ENCODE measurements at regions not wholly inside any gene's neighbourhood (a gene's known extent, or its start where the extent isn't known, plus 50 kb on each side); places are given as distances from the start of the nearest gene placed in this dataset.

DNA sequence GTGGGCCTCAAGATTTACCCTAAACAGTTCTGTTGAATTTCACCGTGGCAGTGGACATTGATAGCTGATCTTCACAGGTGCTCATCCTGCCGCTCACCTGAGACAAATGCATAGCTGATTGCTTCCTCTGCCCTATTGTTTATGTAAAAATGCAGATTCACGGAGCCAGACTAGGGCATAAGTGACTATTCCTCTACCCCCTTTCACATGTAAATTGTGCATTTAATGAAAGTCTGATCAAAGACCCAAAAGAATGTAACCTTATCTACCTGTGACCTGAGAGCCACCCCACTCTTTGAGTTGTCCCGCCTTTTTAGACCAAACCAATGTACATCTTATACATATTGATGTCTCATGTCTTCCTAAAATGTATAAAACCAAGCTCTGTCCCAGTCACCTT, 312.4 kb upstream of the CDH5 start:
- H3K4me1 Mint-ChIP-seq (ENCODE audit: low read depth): no peaks in the 10 kb centered on the region
- no peak overlapping the region for H3K27ac Mint-ChIP-seq (ENCODE audit: unreplicated experiment)
- H3K9me3 Mint-ChIP-seq (ENCODE audit: low read depth): no peaks in the 10 kb centered on the region
- no peak overlapping the region for H3K4me3 Mint-ChIP-seq (ENCODE audit: unreplicated experiment)
- H3K36me3 Mint-ChIP-seq (ENCODE audit: low read depth): no peaks in the 10 kb centered on the region
- H3K27me3 Mint-ChIP-seq (ENCODE audit: low read depth): no peaks in the 10 kb centered on the region
- TF ChIP-seq, protein P1, sequence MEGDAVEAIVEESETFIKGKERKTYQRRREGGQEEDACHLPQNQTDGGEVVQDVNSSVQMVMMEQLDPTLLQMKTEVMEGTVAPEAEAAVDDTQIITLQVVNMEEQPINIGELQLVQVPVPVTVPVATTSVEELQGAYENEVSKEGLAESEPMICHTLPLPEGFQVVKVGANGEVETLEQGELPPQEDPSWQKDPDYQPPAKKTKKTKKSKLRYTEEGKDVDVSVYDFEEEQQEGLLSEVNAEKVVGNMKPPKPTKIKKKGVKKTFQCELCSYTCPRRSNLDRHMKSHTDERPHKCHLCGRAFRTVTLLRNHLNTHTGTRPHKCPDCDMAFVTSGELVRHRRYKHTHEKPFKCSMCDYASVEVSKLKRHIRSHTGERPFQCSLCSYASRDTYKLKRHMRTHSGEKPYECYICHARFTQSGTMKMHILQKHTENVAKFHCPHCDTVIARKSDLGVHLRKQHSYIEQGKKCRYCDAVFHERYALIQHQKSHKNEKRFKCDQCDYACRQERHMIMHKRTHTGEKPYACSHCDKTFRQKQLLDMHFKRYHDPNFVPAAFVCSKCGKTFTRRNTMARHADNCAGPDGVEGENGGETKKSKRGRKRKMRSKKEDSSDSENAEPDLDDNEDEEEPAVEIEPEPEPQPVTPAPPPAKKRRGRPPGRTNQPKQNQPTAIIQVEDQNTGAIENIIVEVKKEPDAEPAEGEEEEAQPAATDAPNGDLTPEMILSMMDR (IDR thresholded peaks at IDR 0.05): no peak
- DNase-seq (ENCODE audit: low spot score): no peak

DNA sequence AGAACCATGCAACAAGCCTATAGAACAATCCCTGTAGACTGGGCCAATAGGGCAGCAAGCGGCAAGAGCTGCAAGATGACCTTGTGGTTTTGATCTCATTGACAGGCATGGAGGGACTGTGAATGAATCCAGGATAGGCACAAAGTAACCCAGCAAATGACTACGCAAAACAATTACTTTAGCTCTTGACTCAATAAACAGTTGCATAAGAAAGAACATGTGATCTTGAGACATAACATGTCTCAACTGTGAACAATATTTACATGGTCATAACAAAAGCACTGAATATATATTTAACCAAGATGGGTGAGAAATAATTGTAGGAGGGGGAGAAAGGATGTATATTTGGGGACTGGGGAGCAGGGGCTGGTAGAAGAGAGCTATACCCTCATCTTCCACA, 313.7 kb upstream of the CDH5 start:
- no peaks in the 10 kb centered on the region for H3K4me1 Mint-ChIP-seq (ENCODE audit: low read depth)
- DNase-seq (ENCODE audit: low spot score): no peak
- peaks cover 7% of the 10 kb centered on the region for H3K9me3 Mint-ChIP-seq (ENCODE audit: low read depth)
- TF ChIP-seq, protein P1 (IDR thresholded peaks at IDR 0.05): no peak
- H3K36me3 Mint-ChIP-seq (ENCODE audit: low read depth): no peaks in the 10 kb centered on the region
- H3K4me3 Mint-ChIP-seq (ENCODE audit: unreplicated experiment): no peak overlapping the region
- H3K27me3 Mint-ChIP-seq (ENCODE audit: low read depth): no peaks in the 10 kb centered on the region
- no peak overlapping the region for H3K27ac Mint-ChIP-seq (ENCODE audit: unreplicated experiment)

DNA sequence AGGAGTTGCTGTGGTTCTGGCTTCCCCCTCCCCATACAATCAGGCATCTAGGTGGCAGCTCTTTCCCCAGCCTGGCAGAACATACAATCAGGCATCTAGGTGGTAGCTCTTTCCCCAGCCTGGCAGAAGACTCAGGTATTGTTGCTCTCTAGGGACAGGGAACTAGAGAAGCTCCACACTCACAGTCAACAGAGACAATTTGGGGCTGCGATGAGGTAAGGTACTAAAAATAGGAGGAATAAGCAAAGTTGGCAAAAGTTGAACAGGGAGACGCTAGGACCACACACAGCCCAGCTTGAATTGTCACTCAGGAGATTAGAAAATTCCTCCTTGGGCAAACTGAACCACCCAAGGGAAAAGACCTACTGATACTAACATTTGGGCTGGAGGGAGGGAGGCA, 315.5 kb upstream of the CDH5 start:
- TF ChIP-seq, protein P1 (IDR thresholded peaks at IDR 0.05): no peak
- H3K9me3 Mint-ChIP-seq (ENCODE audit: low read depth): peaks cover 7% of the 10 kb centered on the region
- H3K27me3 Mint-ChIP-seq (ENCODE audit: low read depth): no peaks in the 10 kb centered on the region
- no peaks in the 10 kb centered on the region for H3K36me3 Mint-ChIP-seq (ENCODE audit: low read depth)
- no peak overlapping the region for H3K27ac Mint-ChIP-seq (ENCODE audit: unreplicated experiment)
- no peak for DNase-seq (ENCODE audit: low spot score)
- no peaks in the 10 kb centered on the region for H3K4me1 Mint-ChIP-seq (ENCODE audit: low read depth)
- no peak overlapping the region for H3K4me3 Mint-ChIP-seq (ENCODE audit: unreplicated experiment)

DNA sequence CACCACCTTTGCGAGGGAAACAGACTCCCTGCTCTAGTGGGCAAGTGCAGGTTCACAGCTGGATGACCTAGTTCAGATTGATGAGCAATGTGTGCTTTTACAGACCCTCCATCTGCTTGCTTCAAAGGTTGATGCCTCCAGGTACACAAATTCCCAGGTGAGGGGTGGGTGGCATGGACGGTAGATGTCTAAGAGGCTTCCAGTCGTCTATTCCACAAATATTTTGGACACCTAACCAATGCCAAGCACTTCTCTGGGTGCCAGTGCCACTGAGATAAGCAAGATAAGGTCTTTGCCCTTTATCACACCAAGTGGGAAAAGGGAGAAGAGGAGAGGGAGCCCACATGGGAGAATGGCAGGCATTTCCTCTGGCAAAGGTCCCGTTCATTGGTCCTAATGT, 316.6 kb upstream of the CDH5 start:
- H3K36me3 Mint-ChIP-seq (ENCODE audit: low read depth): no peaks in the 10 kb centered on the region
- TF ChIP-seq, protein P1 (IDR thresholded peaks at IDR 0.05): no peak
- no peaks in the 10 kb centered on the region for H3K27me3 Mint-ChIP-seq (ENCODE audit: low read depth)
- no peak for DNase-seq (ENCODE audit: low spot score)
- H3K4me1 Mint-ChIP-seq (ENCODE audit: low read depth): peaks cover 4% of the 10 kb centered on the region
- peaks cover 7% of the 10 kb centered on the region for H3K9me3 Mint-ChIP-seq (ENCODE audit: low read depth)
- H3K27ac Mint-ChIP-seq (ENCODE audit: unreplicated experiment): no peak overlapping the region
- H3K4me3 Mint-ChIP-seq (ENCODE audit: unreplicated experiment): no peak overlapping the region

DNA sequence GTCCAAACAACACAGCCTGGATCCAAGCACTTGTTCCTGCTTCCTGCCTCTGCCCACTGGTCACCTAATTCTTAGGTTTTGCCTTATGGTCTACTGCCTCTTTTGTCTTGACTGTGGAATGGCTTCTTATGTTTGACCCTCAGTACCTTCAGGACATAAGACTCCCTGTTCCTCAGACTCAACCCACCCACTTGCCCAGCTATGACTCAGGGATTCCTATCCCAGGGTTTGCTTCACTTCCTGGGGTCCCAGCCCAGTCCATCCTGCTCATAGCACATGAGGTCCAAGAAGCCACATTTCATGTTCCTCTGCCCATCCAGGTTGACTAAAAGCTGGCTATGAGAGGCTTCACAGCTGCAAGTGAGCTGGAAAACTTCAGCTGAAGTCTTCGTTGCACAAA, 320.9 kb upstream of the CDH5 start:
- Mint-ChIP-seq H3K36me3 (ENCODE audit: low read depth) (no peaks in the 10 kb centered on the region), H3K27me3 (ENCODE audit: low read depth) (no peaks in the 10 kb centered on the region), H3K9me3 (ENCODE audit: low read depth) (peaks cover 7% of the 10 kb centered on the region), H3K27ac (ENCODE audit: unreplicated experiment) (no peak overlapping the region), H3K4me3 (ENCODE audit: unreplicated experiment) (no peak overlapping the region), H3K4me1 (ENCODE audit: low read depth) (peaks cover 4% of the 10 kb centered on the region)
- no peak for DNase-seq (ENCODE audit: low spot score)
- TF ChIP-seq, protein P1 (IDR thresholded peaks at IDR 0.05): no peak
